ENCODE measurements at regions not wholly inside any gene's neighbourhood (a gene's known extent, or its start where the extent isn't known, plus 50 kb on each side); places are given as distances from the start of the nearest gene placed in this dataset.

DNA sequence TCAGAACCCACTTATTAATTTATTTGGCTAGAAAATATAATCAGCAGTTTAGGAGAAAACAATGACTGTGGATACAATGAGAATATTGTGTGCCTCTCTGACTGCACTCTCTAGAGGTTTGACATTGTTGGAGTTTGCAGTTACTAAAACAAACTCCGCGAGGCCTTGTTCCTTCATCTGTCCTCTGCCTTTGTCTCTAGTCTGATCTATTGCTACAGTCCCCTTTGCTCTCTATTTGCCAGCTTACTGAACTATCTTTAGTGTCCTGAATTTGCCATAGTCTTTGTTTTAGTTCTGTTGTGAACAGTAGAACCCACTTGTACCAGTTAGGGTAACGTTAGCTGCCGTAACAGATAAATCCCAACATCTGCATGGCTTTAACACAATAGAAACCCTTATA is 81.4 kb upstream of the RPS6KA3 start:
- no peak for DNase-seq (ENCODE audit: low spot score)

GRCh38 chrX:20347481-20347880 is 80.8 kb upstream of the RPS6KA3 start:
- DNase-seq (ENCODE audit: low spot score), result no peak

- no peak for DNase-seq (ENCODE audit: low spot score)
Observed at GRCh38 chrX:20333672-20334071, 67.0 kb upstream of the RPS6KA3 start.

DNA sequence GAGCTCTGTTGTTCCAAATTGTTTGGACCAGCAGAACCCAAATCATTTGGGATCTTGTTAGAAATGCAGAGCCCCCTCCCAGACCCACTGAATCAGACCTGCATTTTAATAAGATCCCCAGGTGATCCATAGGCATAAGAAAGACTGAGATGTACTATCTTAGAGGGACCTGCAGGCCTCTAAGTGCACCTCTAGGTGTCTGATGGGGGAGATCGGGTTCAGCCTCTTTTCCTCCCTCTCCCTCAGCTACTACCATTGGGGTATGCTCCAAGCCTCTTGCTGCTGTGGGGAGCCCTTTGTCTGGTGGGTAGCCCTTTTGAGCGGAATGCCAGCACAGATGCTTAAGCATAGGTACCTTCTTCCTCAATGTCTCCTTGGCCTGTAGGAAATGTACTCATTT is 63.8 kb upstream of the RPS6KA3 start:
- no peak for DNase-seq (ENCODE audit: low spot score)

GRCh38 chrX:20329435-20329834 is 62.7 kb upstream of the RPS6KA3 start:
- DNase-seq (ENCODE audit: low spot score), result no peak

DNA sequence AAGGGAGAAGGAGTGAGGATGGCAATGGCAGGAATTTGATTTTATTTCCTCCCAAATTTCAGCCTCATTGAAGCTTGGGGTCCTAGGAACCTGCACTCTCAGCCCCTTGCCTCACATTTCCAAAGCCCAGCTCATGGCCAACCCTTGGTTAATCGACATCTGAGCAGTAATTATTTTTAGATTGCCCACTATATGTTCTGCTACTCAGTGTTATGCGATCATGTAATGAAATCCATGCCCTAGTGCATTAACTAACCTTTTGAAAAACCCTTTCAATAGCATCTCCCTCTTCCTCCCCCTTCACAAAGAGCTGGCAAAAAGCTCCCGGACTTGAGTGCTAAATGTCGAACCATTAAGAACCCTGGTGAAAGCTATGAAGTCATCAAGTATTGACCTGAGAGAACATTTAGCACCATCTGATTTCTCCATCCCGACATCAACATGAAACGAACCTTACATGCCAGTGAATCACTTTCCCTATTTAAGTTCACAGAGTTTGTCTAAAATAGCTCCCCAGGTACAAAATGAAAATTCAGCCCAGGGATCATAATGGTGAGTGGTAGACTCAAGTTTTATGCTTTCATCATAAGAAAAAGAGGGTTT is 59.2 kb upstream of the RPS6KA3 start:
- DNase-seq (ENCODE audit: low spot score), result no peak

- DNase-seq (ENCODE audit: low spot score), result no peak
Observed at GRCh38 chrX:20322887-20323286, 56.2 kb upstream of the RPS6KA3 start.

DNA sequence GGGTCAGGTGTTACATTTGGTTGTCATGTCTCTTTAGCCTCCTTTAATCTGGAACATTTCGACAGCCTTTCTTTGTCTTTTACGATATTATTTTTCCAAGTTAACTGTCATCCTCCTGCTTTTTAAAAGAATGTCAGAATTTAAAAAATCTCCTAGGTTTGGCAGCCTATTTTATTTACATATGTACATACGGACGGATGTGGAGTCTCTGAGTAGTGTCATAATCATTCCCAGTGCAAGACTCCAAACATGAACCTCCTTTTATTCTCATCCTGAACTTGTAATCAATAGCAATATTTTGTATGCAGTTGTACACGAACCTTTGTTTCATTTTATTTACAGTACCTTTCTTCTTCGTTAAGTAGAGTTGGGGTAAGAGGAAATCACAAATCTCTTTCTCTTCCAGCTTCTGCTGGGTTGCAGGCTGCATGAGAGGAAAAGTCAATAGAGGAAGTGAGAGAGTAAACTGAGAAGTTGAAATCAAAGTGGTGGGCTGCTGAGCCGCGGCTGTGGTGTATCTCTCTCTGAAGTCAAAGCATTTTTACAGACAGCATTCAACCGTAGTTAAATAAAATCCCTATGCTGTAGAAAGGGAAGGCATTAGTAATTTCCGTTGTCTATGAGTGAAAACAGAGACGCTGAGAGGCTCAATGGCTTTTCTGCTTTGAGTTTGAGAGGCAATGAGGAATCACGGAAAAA is 53.9 kb upstream of the RPS6KA3 start:
- no peak for DNase-seq (ENCODE audit: low spot score)

- DNase-seq (ENCODE audit: low spot score), result no peak
Observed at GRCh38 chrX:20319054-20319453, 52.3 kb upstream of the RPS6KA3 start.

DNA sequence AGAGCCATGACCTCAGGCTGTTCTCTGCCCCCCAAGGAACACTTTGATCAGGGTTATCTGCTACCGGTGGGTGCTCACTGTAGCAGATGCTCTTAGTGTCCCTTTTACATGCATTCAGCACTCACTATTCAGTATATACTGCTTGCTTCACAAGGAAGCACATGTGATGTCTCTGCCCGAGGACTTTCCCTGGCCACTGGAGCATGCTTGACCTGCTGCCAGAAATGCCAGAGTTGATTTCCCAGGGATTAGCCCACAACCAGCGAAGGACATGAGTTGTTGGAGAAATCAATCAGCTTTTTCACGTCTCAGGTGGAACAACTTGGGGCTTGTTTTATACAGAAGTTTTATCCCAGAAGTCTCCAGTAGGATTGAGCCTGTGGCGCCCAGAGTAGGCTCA is 51.2 kb upstream of the RPS6KA3 start:
- DNase-seq (ENCODE audit: low spot score), result no peak

All from mesenteric fat pad (tissue), 1 donor.